HPDE6-E6E7 (cell line): ENCODE measurements at regions not wholly inside any gene's neighbourhood (a gene's known extent, or its start where the extent isn't known, plus 50 kb on each side); places are given as distances from the start of the nearest gene placed in this dataset.

ENCODE experiments used
- DNase-seq: peaks from one replicate; pipeline ENCODE4 v3.0.0; 2011; ENCODE audit warnings: missing footprints; ENCODE audit errors: extremely low spot score

DNA sequence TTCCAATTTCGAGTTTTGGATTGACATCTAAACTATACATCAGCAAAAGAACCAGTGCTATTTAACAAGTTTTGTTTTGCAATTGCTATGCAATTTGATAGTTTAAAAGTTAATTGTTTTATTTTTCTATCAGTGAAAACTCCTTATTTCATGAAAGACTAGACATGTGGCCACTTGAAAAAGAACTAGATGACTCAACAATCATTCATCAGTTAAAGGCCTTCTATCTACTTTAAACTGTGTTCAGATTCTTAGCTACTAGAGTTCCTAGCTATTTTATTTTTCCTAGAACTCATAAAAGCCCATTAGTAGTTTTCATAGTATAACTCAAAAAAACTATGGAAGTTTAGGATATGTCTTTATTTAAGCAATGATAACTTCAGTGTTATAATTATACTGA is 104.6 kb upstream of the LSM8 start:
- peak; percentile 22 for DNase-seq

DNA sequence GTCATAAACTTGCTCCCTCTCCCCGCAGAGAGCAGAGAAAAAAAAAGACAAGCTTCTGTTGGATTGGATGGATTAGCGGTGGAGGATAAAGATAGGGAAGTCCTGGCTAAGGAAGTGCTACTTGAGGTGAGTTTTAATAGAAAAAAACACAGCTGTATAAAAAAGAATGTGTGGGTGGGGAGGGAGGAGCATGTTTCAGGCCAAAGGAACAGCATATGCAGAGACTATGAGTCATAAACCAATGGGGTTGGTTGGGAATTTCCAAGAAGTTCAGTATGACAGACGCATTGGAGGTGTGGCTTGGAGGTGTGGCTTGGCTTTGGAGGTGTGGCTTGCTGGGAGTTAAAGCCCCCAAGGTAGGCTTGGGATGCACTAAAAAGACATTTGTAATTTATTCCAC is 103.0 kb upstream of the LSM8 start:
- DNase-seq: peak; percentile 71

DNA sequence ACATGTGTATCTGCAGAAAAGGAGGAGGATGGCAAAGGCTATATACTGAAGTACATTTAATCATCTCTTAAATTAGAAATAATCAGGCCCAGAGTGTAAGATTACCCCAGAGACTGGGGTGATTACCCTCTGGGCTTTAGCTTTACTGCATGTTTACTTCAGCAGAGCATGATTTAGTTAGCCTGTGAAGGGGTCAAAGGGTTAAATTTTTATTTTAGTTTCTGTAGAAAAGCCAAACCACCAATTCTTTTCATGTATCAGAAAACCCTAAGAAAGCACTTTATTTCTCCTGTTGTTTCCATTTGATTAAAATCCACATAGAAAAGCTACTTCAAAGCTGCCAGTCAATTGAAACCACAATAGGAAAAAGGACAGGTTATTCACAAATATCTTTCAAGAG is 101.5 kb upstream of the LSM8 start:
- no peak for DNase-seq

DNA sequence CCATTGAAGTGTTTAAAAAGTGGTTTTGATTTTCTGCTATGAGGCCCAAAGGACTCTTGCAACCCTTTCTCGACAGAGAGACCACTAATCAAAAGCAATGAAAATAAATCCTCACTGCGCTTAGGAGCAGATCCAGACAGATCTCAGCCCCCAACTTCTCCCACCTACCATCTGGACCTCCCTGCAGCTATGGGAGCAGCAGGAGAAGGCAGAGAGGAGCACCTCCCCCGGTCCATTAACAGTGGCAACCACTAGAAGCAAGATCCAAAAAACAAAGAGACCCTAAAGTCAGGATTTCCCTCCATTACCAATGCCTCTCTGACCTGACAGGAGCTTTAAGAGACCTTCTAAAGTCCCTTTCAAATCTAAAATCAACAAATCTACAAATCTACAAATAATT is 99.0 kb upstream of the LSM8 start:
- DNase-seq: no peak

DNA sequence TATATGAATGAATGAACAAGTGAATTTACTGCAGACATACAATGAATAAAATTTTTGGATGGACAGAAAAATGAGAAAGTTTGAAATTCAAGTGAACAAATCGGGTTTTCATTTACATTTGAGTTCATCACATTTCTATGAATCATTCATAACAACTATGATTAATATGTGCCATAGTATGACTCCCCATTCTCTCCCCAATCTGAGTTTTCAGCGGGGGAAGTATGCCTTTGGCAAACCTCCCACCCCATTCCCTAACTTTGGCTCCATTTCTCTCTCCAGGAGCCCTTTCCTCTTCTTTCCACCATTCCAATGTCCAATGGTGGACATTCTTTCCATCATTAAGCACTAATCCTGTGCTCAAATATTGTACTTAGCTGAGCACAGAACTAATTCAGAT is 96.8 kb upstream of the LSM8 start:
- no peak for DNase-seq

DNA sequence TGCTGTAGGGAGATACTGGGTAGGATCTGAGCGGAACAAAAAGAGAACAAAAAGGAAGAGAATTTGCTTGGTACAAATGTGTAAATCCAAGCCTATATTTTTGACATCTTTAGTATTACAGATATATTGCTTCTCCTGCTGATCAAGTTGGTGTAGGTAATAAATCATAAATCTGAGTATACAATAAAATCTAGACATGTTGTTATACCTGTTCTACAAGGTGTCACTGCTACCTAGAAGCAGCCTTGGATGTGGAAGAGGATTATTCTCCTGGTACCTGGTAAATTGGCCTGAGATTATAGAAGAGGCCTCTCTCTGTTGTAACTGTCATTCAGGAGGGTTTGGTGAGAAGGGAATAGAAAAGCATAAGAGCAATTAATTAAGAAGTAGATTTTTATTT is 89.9 kb upstream of the LSM8 start:
- DNase-seq: no peak

DNA sequence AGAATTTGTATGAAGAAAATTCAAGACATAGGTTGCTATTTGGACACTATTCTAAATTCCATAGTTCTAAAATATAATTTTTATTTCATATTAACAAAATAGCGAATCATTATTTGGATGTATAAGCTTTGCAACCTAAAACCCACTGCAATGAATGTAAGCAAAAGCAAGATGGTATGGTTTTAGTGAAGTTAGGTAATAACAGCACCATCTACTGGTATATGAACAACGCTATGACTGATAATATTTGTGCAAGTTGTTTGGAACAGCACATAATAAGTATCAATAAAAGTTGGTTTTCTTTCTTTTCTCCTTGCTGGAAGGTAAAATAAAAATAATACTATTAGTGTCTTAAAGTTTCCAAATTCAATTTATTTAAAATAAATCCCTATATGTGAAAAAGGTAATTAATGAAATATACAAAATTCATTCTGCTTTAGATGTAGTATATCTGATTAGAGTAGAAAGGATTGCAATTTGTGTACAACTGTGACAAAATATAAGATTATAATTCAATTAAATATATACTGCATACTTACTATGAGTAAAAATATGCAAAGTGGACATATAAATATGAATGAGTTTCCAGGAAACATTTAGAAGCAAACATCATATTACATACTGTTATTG is 79.0 kb upstream of the LSM8 start:
- no peak for DNase-seq

DNA sequence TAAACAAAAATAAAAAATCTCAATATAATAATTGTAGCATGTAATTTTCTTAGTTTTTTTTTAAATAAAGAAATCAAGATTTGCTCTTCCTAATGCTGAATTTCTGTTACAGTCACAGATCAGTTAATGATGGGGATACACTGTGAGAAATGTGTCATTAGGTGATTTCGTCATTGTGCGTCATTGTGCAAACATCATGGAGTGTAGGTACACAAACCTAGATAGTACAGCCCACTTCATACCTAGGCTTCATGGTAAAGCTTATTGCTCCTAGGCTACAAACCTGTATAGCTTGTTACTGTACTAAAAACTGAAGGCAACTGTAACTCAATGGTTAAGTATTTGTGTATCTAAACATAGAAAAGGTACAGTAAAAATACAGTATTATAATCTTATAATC is 74.4 kb upstream of the LSM8 start:
- DNase-seq: no peak

DNA sequence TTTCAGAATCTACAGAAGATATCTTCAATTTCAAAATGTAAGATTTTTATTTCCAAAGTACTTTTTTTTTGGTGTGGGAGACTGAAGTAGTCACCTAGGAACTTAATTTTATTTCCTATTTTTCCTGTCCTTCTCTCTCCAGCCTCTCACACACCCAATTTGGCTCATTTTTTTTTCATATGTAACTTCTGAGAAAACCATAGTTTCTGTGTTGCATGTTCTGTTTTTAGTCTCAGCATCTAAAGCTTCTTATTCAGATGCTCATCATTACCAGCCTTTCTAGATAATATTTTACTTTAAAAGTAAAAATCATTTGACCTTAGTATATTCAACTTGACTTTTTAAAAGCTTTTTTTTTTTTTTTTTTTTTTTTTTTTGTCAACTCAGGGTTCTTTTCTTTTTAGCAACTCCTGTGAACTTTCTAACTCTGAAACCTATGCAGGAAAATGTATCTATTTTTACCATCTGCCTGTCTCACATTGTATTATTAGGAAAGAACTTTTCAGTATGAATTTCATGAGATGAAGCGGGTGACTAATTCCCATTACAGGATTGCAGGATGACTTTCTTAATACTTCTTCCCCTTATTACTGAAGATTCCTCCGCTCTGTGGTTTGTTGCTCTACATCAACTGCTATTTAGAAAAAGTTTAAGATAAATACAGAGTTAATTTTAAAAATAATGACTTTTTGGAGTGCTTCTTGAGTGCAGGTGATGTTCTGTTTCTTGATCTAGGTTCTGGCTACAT is 73.6 kb upstream of the LSM8 start:
- DNase-seq: no peak

DNA sequence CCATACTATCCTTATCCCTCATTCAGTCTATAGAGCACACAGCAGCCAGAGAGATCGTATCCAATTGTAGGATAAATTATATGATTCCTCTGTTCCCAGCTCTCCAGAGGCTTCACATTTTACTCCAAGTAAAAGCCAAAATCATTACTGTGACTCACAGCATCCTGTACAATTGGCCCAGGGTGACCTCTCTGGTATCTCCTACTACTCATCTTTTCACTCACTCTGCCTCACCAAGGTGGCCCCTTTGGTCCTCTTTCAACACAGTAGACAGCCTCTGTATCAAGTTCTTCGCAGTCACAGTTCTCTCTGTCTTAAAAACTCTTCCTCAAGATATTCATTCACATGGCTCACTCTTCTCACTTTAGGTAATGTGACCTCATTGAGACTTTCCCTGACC is 72.6 kb upstream of the LSM8 start:
- DNase-seq: no peak

DNA sequence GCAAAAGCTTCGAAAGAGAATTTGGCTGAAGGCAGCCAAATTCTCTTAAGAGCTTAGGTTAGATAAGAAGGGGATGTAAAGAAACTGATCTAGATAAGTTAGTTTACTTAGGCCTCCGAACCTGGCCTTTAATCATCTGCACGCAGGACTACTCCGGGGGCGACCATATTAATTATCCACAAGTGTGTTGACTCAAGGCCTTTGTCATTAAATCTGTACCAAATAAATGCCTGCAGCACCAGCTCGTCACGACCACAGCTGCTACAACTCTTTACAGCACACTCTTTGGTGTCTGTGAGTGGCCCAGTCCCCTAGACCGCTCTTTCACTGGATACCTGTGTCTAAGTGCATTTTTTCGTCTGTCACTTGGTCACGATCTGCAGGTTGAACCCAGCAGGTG is 69.8 kb upstream of the LSM8 start:
- DNase-seq: no peak

DNA sequence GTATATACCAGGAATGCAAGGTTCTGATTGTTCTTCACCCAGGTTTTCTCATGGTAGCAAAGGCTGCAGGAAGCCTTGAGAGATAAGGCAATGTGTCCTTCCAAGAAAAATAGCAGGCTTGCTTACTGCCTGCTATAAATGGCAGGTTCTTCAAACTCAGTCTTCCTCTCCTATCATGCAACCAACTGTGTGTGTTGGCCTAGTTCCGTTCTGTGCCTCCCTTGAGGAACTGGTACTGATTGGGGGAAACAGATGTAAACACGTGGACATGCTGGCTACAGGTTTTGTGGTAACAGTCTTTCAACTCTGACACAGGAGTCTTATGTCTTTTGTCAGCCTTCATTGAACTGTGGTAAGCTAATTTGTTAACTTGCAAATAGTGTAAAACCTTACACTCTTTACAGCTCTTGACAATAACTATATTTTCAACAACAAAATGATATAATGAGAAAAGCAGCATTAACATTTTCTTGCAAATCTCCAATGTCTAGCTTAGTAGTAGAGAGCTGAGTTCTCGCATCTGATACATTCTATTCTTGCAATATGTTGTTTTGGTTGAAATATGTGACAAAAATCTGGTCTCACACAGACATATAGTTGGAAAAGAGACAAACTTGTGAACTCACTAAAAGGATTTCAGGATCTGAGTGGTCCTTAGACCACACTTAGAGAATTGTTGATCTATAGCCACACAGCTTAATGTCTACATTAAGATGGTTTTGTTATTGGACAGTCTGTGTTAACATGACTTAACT is 54.7 kb upstream of the LSM8 start:
- DNase-seq: no peak

DNA sequence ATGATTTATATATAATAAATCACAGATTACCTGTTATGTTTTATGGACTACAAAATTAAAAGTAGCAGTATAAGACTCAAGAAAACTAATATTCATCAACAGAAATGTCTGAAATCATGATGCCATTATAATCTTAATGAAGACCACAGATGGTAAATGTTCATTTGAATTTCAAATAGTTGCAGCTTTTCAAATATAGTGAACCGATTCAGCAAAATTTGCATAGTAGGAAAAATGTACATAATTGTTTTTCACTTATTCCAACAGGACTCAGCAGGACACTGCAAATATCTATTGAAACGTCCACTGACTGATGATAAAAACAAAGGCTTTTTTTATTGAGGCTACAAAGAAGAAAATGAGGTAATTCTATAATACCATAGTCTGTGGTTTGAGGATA is 51.2 kb upstream of the LSM8 start:
- DNase-seq: no peak
